ENCODE measurements at regions not wholly inside any gene's neighbourhood (a gene's known extent, or its start where the extent isn't known, plus 50 kb on each side); places are given as distances from the start of the nearest gene placed in this dataset.

DNA sequence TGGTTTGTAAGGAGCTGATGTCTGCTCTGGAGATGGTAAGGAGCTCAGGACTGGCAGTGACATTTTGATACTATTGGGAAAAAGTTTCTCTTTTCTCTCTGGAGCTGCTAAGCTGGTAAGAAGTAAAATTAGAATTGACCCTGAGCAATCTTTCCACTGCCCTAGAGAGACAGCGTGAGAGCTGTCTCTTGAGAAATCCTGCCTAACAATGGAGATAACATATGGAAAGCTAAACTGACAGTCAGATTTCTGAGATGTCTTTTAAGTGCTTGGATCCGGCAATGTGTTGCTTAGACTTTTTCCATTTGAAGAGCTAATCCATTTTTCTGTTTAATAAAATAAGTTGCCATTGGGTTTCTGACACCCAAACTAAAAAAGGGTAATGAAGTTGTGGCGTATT, 302.4 kb downstream of the KCNS3 start:
- H2AFZ ChIP-seq (ENCODE audit: insufficient read depth, low read depth, low read length, poor library complexity, severe bottlenecking), result no peak overlapping the region
- H3K4me2 ChIP-seq (replicated peaks; ENCODE audit: low read depth, low read length, poor library complexity, severe bottlenecking), result no peak overlapping the region
- ChIA-PET POLR2A (no interaction called here), CTCF (interaction anchor here (0.7 to 1.5 kb wide), 4 partner anchors 10 to 916 kb away, joined by 3 to 5 read pairs (median 4); no protein-coding TSS in a partner anchor)
- Mint-ChIP-seq H3K9me3 (ENCODE audit: insufficient read depth) (no peaks in the 10 kb centered on the region), H3K27ac (no peak overlapping the region), H3K4me3 (no peak overlapping the region), H3K27me3 (peaks cover 26% of the 10 kb centered on the region), H3K4me1 (no peaks in the 10 kb centered on the region)
- H3K36me3 ChIP-seq (replicated peaks in 1 of 2; ENCODE audit: control extremely low read depth in 1 of 2, control insufficient read depth in 1 of 2, extremely low read depth in 1 of 2, insufficient read depth in 2 of 2, low read length in 1 of 2), result no peaks in the 10 kb centered on the region
- no peaks in the 10 kb centered on the region for H3K9me3 ChIP-seq (ENCODE audit: control extremely low read depth in 1 of 3, control insufficient read depth in 2 of 3, insufficient read depth in 1 of 3, low read length in 2 of 3)
- ATAC-seq (ENCODE audit: low read depth) (no peak), DNase-seq (no peak)
- TF ChIP-seq, protein P1, sequence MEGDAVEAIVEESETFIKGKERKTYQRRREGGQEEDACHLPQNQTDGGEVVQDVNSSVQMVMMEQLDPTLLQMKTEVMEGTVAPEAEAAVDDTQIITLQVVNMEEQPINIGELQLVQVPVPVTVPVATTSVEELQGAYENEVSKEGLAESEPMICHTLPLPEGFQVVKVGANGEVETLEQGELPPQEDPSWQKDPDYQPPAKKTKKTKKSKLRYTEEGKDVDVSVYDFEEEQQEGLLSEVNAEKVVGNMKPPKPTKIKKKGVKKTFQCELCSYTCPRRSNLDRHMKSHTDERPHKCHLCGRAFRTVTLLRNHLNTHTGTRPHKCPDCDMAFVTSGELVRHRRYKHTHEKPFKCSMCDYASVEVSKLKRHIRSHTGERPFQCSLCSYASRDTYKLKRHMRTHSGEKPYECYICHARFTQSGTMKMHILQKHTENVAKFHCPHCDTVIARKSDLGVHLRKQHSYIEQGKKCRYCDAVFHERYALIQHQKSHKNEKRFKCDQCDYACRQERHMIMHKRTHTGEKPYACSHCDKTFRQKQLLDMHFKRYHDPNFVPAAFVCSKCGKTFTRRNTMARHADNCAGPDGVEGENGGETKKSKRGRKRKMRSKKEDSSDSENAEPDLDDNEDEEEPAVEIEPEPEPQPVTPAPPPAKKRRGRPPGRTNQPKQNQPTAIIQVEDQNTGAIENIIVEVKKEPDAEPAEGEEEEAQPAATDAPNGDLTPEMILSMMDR (IDR thresholded peaks at IDR 0.05), result no peak
- TF ChIP-seq EZH2 (IDR thresholded peaks at IDR 0.05; ENCODE audit: borderline replicate concordance, insufficient read depth, low read depth, low read length, poor library complexity, severe bottlenecking), result no peak
- 86% methylated on average over 1 of the region's 3 CpGs for WGBS (ENCODE audit: insufficient coverage)
- peaks cover 0 to 3% (median 0%) of the 10 kb centered on the region in 4 experiments for H3K27me3 ChIP-seq (replicated peaks in 1 of 4; ENCODE audit: control extremely low read depth in 1 of 4, control insufficient read depth in 3 of 4, insufficient read depth in 4 of 4, low read length in 3 of 4)
- intact Hi-C loops (cut with micrococcal nuclease), result no loop called here
- no peak overlapping the region for H3K27ac ChIP-seq (ENCODE audit: low read length in 2 of 2)
- H3K4me3 ChIP-seq (ENCODE audit: control extremely low read depth in 1 of 5, extremely low read depth in 1 of 5, insufficient read depth in 1 of 5, low read depth in 2 of 5, low read length in 4 of 5), result no peak overlapping the region
- no peaks in the 10 kb centered on the region for H4K20me1 ChIP-seq (ENCODE audit: control insufficient read depth, insufficient read depth, low read length, poor library complexity, severe bottlenecking)
- H3K4me1 ChIP-seq (ENCODE audit: control insufficient read depth in 2 of 2, insufficient read depth in 2 of 2, low read length in 2 of 2), result no peaks in the 10 kb centered on the region
- H3K79me2 ChIP-seq (ENCODE audit: control insufficient read depth, insufficient read depth, low read length), result no peaks in the 10 kb centered on the region
- no peak overlapping the region for H3K9ac ChIP-seq (ENCODE audit: low read length)

DNA sequence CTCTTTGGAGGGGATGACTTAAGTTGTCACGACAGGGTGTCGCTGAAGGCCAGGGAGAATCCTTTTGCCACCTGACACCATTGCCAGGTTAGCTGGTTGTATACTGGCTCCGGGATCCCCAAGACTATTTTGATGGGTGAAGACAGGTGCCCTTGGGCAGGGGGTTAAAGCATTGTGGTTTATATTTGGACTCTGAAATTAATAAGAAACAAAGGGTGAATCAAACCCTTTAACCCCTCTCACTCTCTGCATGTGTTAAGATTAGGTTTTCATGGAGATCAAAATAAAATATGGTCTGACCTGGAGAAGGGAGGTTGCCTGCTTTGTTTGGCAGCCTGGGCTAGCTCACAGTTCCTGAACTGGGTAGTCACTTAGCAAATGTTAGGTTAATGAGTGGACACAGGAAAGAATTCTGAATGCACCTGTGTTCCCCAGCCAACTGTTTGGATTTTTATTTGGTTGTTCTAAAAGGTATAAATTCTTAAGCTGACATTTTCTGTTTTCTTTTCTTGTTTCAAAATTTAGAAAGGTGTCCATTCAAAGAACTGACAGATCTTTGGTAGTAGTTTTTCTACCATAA, 301.7 kb downstream of the KCNS3 start:
- CTCF ChIA-PET, result interaction anchor here (1.4 to 1.5 kb wide), 2 partner anchors 9 to 330 kb away, joined by 3 to 5 read pairs; no protein-coding TSS in a partner anchor
- H3K4me3 Mint-ChIP-seq, result no peak overlapping the region
- no peaks in the 10 kb centered on the region for H3K9me3 ChIP-seq (ENCODE audit: control extremely low read depth in 1 of 3, control insufficient read depth in 2 of 3, insufficient read depth in 1 of 3, low read length in 2 of 3)
- ATAC-seq (ENCODE audit: low read depth) (no peak), DNase-seq (no peak)
- POLR2A ChIA-PET, result no interaction called here
- no peak overlapping the region for H3K4me3 ChIP-seq (ENCODE audit: control extremely low read depth in 1 of 5, extremely low read depth in 1 of 5, insufficient read depth in 1 of 5, low read depth in 2 of 5, low read length in 4 of 5)
- H3K27ac ChIP-seq (ENCODE audit: low read length in 2 of 2), result no peak overlapping the region
- intact Hi-C loops (cut with micrococcal nuclease), result no loop called here
- no peak overlapping the region for H3K4me2 ChIP-seq (replicated peaks; ENCODE audit: low read depth, low read length, poor library complexity, severe bottlenecking)
- H3K4me1 ChIP-seq (ENCODE audit: control insufficient read depth in 2 of 2, insufficient read depth in 2 of 2, low read length in 2 of 2), result no peaks in the 10 kb centered on the region
- H3K36me3 ChIP-seq (replicated peaks in 1 of 2; ENCODE audit: control extremely low read depth in 1 of 2, control insufficient read depth in 1 of 2, extremely low read depth in 1 of 2, insufficient read depth in 2 of 2, low read length in 1 of 2), result no peaks in the 10 kb centered on the region
- no peak overlapping the region for H2AFZ ChIP-seq (ENCODE audit: insufficient read depth, low read depth, low read length, poor library complexity, severe bottlenecking)
- H4K20me1 ChIP-seq (ENCODE audit: control insufficient read depth, insufficient read depth, low read length, poor library complexity, severe bottlenecking), result no peaks in the 10 kb centered on the region
- no peak overlapping the region for H3K9ac ChIP-seq (ENCODE audit: low read length)
- peaks cover 0 to 3% (median 0%) of the 10 kb centered on the region in 4 experiments for H3K27me3 ChIP-seq (replicated peaks in 1 of 4; ENCODE audit: control extremely low read depth in 1 of 4, control insufficient read depth in 3 of 4, insufficient read depth in 4 of 4, low read length in 3 of 4)
- H3K27me3 Mint-ChIP-seq, result peaks cover 26% of the 10 kb centered on the region
- WGBS (ENCODE audit: insufficient coverage), result no CpG with 5 or more reads among the region's 3 CpGs
- H3K79me2 ChIP-seq (ENCODE audit: control insufficient read depth, insufficient read depth, low read length), result no peaks in the 10 kb centered on the region
- H3K27ac Mint-ChIP-seq, result no peak overlapping the region
- no peaks in the 10 kb centered on the region for H3K9me3 Mint-ChIP-seq (ENCODE audit: insufficient read depth)
- H3K4me1 Mint-ChIP-seq, result no peaks in the 10 kb centered on the region
- TF ChIP-seq EZH2 (IDR thresholded peaks at IDR 0.05; ENCODE audit: borderline replicate concordance, insufficient read depth, low read depth, low read length, poor library complexity, severe bottlenecking), result no peak
- TF ChIP-seq, protein P1 (IDR thresholded peaks at IDR 0.05), result no peak

Data from B cell (primary cell).